Mucosa of gallbladder (tissue), 1 donor: ENCODE measurements at regions not wholly inside any gene's neighbourhood (a gene's known extent, or its start where the extent isn't known, plus 50 kb on each side); places are given as distances from the start of the nearest gene placed in this dataset.
A peak's percentile ranks its signal among the peaks of the same experiment; 100 is the strongest.

ENCODE experiments used
- DNase-seq: peaks from one replicate; pipeline ENCODE4 v3.0.0-alpha.2; 2020; ENCODE audit warnings: low spot score
- donor health status: DM: no; HTN: no; CAD: no.

GRCh38 chr10:10627414-10627813, 390.3 kb upstream of the CELF2 start:
- no peak for DNase-seq

- no peak for DNase-seq
These were observed 388.2 kb upstream of the CELF2 start for GRCh38 chr10:10629512-10629911.

GRCh38 chr10:10630281-10630680, 387.4 kb upstream of the CELF2 start:
- no peak for DNase-seq

- DNase-seq: no peak
These were observed 386.9 kb upstream of the CELF2 start for GRCh38 chr10:10630782-10631181.

GRCh38 chr10:10642189-10642588, 375.5 kb upstream of the CELF2 start:
- DNase-seq: no peak

GRCh38 chr10:10642751-10643150, 374.9 kb upstream of the CELF2 start:
- DNase-seq: peak; percentile 57

GRCh38 chr10:10644008-10644646, 373.5 kb upstream of the CELF2 start:
- no peak for DNase-seq

- DNase-seq: no peak
These were observed 372.8 kb upstream of the CELF2 start for GRCh38 chr10:10644676-10645385.

GRCh38 chr10:10647331-10647730, 370.3 kb upstream of the CELF2 start:
- no peak for DNase-seq

- no peak for DNase-seq
These were observed 360.4 kb upstream of the CELF2 start for GRCh38 chr10:10657139-10657760.

- DNase-seq: no peak
These were observed 359.4 kb upstream of the CELF2 start for GRCh38 chr10:10658172-10658785.

- no peak for DNase-seq
These were observed 357.6 kb upstream of the CELF2 start for GRCh38 chr10:10660054-10660453.

- DNase-seq: no peak
These were observed 356.5 kb upstream of the CELF2 start for GRCh38 chr10:10661176-10661575.

GRCh38 chr10:10662716-10663408, 354.8 kb upstream of the CELF2 start:
- no peak for DNase-seq

- no peak for DNase-seq
These were observed 354.1 kb upstream of the CELF2 start for GRCh38 chr10:10663622-10664021.

- DNase-seq: no peak
These were observed 351.9 kb upstream of the CELF2 start for GRCh38 chr10:10665750-10666149.

- DNase-seq: no peak
These were observed 350.2 kb upstream of the CELF2 start for GRCh38 chr10:10667466-10667865.

GRCh38 chr10:10676972-10677371, 340.7 kb upstream of the CELF2 start:
- DNase-seq: no peak

GRCh38 chr10:10677479-10677878, 340.2 kb upstream of the CELF2 start:
- DNase-seq: peak; percentile 47

GRCh38 chr10:10680496-10680895, 337.2 kb upstream of the CELF2 start:
- no peak for DNase-seq

GRCh38 chr10:10684972-10685371, 332.7 kb upstream of the CELF2 start:
- no peak for DNase-seq

- no peak for DNase-seq
These were observed 332.1 kb upstream of the CELF2 start for GRCh38 chr10:10685566-10685965.
